ENCODE measurements at regions not wholly inside any gene's neighbourhood (a gene's known extent, or its start where the extent isn't known, plus 50 kb on each side); places are given as distances from the start of the nearest gene placed in this dataset.

DNA sequence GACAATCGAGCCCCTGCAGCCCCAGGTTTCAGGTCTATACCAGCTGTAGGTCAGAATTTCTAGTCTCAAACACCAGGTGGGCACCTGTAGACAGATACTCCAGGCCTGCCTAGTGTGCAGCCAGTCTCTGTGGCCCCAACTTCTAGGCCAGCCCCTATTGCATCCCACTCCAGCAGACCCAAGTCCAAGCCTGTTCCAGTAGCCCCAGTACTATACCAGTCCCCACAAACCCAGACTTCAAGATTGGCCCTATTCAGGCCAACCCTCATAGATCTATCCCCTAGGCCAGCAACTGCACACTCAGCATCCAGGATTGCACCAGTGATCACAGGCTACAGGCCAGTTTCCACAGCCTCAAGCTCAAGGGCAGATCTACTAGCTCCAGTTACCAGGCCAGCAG, 344.0 kb downstream of the PYDC2 start:
- Histone ChIP-seq H3K9ac (ENCODE audit: insufficient read depth, low read length, poor library complexity, severe bottlenecking) (no peak overlapping the region), H3K9me3 (replicated peaks in 1 of 2; ENCODE audit: control insufficient read depth in 1 of 2, insufficient read depth in 1 of 2, low read length in 2 of 2) (peaks cover 54 to 60% of the 10 kb centered on the region in 2 donors), H4K20me1 (ENCODE audit: insufficient read depth, low read length) (no peaks in the 10 kb centered on the region), H3K4me1 (ENCODE audit: control insufficient read depth in 1 of 2, insufficient read depth in 2 of 2, low read length in 2 of 2) (no peaks in the 10 kb centered on the region), H3K4me2 (replicated peaks; ENCODE audit: extremely low read depth, low read length, poor library complexity, severe bottlenecking) (no peak overlapping the region), H3K79me2 (ENCODE audit: insufficient read depth, low read length) (no peaks in the 10 kb centered on the region), H3K27me3 (ENCODE audit: control insufficient read depth in 2 of 2, insufficient read depth in 2 of 2, low read length in 2 of 2) (no peaks in the 10 kb centered on the region), H3K36me3 (replicated peaks in 1 of 2; ENCODE audit: control insufficient read depth in 1 of 2, insufficient read depth in 2 of 2, low read length in 2 of 2) (no peaks in the 10 kb centered on the region), H3K4me3 (replicated peaks in 1 of 3; ENCODE audit: low read depth in 2 of 3, low read length in 3 of 3) (no peak overlapping the region), H3K27ac (ENCODE audit: low read depth in 1 of 2, low read length in 2 of 2) (no peak overlapping the region), H2AFZ (ENCODE audit: insufficient read depth, low read depth, low read length, poor library complexity, severe bottlenecking) (no peak overlapping the region)
- intact Hi-C loops (cut with micrococcal nuclease), result no loop called here
- Mint-ChIP-seq H3K27ac (no peak overlapping the region), H3K9me3 (peaks cover 10 to 56% (median 25%) of the 10 kb centered on the region in 7 donors), H3K4me1 (no peaks in the 10 kb centered on the region), H3K27me3 (ENCODE audit: low read depth in 3 of 3) (no peaks in the 10 kb centered on the region), H3K36me3 (no peaks in the 10 kb centered on the region), H3K4me3 (no peak overlapping the region)
- TF ChIP-seq CTCF (IDR thresholded peaks at IDR 0.05), result no peak
- WGBS (ENCODE audit: insufficient coverage), result 33% methylated on average over 1 of the region's 1 CpG
- no peak for DNase-seq

DNA sequence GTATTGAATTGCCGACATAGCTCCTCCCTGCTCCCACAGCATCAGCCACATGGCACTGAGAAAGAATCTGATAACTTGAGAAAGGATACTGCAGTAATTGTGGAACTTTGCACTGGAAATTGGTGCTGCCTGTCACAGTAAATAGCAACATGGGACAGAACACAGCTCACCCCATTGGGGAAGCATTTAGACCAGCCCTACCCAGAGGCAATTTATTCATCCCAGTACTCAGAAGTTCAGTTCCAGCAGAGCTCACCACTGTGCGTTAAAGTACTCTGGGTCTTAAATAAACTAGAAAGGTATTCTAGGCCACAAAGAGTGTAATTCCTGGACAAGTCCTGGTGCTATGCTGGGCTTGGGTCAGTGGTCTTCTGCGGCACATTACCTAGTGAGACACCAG, 347.1 kb downstream of the PYDC2 start:
- no peak overlapping the region for H3K4me3 ChIP-seq (replicated peaks in 1 of 3; ENCODE audit: low read depth in 2 of 3, low read length in 3 of 3)
- no peaks in the 10 kb centered on the region for H4K20me1 ChIP-seq (ENCODE audit: insufficient read depth, low read length)
- no peaks in the 10 kb centered on the region for H3K27me3 ChIP-seq (ENCODE audit: control insufficient read depth in 2 of 2, insufficient read depth in 2 of 2, low read length in 2 of 2)
- no peak overlapping the region for H3K27ac ChIP-seq (ENCODE audit: low read depth in 1 of 2, low read length in 2 of 2)
- TF ChIP-seq CTCF (IDR thresholded peaks at IDR 0.05), result no peak
- Mint-ChIP-seq H3K4me3 (no peak overlapping the region), H3K9me3 (peaks cover 14 to 46% (median 25%) of the 10 kb centered on the region in 7 donors), H3K4me1 (no peaks in the 10 kb centered on the region), H3K27ac (no peak overlapping the region), H3K36me3 (no peaks in the 10 kb centered on the region), H3K27me3 (ENCODE audit: low read depth in 3 of 3) (peaks cover 0 to 2% (median 0%) of the 10 kb centered on the region in 3 donors)
- intact Hi-C loops (cut with micrococcal nuclease), result no loop called here
- no peak overlapping the region for H3K4me2 ChIP-seq (replicated peaks; ENCODE audit: extremely low read depth, low read length, poor library complexity, severe bottlenecking)
- H3K9ac ChIP-seq (ENCODE audit: insufficient read depth, low read length, poor library complexity, severe bottlenecking), result no peak overlapping the region
- no peaks in the 10 kb centered on the region for H3K36me3 ChIP-seq (replicated peaks in 1 of 2; ENCODE audit: control insufficient read depth in 1 of 2, insufficient read depth in 2 of 2, low read length in 2 of 2)
- H3K79me2 ChIP-seq (ENCODE audit: insufficient read depth, low read length), result no peaks in the 10 kb centered on the region
- no peak overlapping the region for H2AFZ ChIP-seq (ENCODE audit: insufficient read depth, low read depth, low read length, poor library complexity, severe bottlenecking)
- no peaks in the 10 kb centered on the region for H3K4me1 ChIP-seq (ENCODE audit: control insufficient read depth in 1 of 2, insufficient read depth in 2 of 2, low read length in 2 of 2)
- WGBS (ENCODE audit: insufficient coverage), result 100% methylated on average over 1 of the region's 3 CpGs
- H3K9me3 ChIP-seq (replicated peaks in 1 of 2; ENCODE audit: control insufficient read depth in 1 of 2, insufficient read depth in 1 of 2, low read length in 2 of 2), result peaks cover 44 to 45% of the 10 kb centered on the region in 2 donors
- no peak for DNase-seq

All from CD14-positive monocyte (primary cell).